ENCODE measurements at regions not wholly inside any gene's neighbourhood (a gene's known extent, or its start where the extent isn't known, plus 50 kb on each side); places are given as distances from the start of the nearest gene placed in this dataset.
"Not testable (repeated sequence)": the region's sequence is repeated elsewhere in the genome, so short reads cannot be mapped to it uniquely, and the experiment has no call there.

DNA sequence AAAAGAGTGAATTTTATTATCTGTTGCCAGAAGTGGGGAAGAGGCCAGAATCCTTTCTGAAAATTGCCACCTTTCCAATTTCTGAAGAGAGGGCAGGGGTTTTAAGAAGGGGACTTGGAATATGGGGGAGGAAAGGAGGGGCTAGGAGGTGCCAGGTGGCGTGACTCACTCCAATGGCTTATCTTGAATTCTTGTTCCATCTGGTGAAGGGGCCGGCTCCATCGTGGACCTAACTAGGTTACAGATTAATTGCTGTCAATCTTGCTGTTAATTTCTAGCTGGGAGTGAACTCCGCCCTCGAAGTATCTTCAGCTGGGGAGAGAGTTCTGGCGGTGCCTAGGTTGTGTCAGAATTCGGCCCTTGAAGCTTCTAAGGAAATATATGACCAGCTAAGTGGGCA is 138.7 kb downstream of the YTHDC2 start:
- no peak for DNase-seq

DNA sequence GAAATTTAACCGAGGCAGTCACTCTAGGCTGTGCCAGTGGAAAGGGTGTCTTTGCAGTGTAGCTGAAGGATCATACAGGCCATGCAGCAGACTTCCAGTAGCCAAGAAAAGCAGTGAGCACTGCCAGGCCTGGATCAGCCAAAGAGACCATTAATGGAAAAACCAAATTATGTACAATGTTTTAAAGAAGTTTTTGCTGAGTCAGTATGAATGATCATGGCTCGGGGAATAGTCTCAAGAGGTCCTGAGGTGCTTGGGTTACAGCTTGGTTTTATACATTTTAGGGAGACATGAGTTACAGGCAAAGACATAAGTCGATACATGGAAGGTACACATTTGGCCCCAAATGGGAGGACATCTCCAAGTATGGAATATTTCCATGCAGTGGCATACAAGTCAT is 141.3 kb downstream of the YTHDC2 start:
- DNase-seq = no peak

DNA sequence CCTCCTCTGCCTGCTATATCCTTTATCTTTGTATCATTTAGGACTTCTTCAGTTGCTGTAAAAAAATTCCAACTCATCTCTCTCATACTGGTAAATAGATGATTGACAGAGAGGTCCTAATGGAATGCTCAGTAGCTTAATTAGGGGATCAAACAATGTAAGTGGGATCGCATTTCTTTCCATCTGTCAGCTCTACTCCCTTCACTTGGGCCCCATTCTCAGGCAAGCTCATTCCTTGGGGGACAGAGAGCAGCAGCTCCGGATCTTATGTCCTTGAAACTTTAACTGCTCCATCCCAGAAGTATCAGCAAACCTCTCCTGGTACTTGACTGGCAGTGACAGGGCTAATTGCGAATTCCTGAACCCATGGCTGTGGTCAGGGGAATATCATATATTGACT is 146.7 kb downstream of the YTHDC2 start:
- no peak for DNase-seq

DNA sequence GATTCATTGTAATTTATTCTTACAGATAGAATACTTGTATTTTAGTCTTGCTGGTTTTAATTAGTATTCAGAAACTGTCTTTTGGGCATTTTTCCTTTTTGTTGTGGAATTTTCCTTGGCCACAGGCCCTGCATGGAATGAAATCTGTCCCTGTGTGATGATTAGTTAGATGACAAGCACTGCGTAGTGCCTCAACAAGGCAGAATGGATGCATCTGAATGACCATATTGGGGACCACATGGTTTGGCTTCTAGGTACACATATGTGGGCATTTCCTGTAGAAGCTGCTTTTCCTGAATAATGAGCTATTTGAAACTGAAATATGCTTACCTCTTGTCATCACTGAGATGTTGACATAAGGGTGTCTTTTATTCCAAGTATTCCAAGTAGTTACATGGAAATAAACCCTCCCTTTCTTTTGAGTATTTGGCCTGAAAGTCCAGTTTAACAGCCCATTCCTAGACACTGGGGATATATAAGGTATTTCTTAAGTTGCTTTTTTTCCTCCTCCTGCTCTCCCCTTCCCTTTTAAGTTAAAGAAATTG is 147.3 kb downstream of the YTHDC2 start:
- DNase-seq = no peak

DNA sequence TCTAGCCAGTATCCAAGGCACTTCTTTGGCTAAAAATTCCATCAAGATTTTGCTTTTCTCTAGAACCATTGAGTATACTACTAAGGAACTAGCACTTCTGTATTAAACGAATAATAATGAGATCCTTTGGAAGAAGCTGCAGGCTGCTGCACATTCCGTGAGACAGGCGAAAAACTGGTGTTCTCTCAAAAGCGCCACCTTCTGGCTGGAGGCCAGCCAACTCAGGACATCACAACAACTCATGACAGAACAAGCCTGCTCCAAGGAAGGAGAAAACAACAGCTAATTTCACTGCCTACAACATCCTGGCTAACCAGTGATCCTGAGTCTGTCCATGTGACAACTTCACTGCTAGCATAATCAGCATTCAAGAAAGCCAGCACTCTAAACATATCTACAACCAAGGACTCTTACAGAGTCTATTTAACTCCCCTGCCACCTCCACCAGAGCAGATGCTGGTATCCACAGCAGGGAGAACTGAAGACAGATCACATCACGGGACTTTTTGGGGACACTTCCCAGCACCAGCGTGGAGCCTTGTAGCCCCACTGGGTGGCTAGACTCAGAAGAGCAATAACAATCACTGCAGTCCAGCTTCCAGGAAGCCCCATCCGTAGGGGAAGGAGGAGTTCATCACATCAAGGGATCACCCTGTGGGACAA is 150.5 kb downstream of the YTHDC2 start:
- peak; percentile 28 for DNase-seq

DNA sequence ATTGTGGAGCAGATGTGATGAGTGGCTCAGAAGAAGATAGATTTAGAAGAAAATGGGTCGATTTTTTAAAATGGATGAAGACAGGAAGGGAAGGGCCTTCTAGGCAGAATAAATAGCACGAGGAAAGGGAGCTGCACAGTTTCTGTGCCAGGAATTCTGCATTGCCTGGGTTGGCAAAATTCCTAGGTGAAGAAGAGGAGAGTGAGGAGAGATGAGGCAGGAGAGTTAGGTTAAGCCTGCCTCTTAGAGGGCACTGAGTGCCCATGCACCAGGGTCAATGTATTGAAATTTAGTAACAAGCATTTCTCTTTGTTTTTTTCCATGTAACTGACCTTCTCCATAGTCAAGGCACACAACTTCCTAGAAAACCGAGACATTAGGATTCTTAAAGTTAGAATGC is 159.5 kb downstream of the YTHDC2 start:
- no peak for DNase-seq

DNA sequence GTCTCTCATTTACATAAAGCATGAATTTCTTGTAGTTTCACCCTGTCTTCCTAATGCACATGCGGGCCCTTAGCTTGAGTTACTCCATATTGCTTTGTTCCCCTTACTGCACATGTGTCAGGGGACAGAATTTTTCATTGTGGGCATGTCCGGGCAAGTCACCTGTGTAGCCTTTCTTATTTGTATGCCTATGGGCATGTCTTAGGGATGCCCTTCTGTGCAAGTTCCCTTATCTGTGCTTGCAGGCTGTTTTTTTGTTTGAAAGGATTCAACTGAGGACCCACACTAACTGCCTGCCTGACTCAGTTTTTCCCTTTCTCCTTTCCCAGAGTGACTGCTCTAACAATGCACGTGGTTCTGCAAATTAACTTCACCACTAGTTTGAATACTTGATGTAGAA is 161.7 kb downstream of the YTHDC2 start:
- DNase-seq = no peak

DNA sequence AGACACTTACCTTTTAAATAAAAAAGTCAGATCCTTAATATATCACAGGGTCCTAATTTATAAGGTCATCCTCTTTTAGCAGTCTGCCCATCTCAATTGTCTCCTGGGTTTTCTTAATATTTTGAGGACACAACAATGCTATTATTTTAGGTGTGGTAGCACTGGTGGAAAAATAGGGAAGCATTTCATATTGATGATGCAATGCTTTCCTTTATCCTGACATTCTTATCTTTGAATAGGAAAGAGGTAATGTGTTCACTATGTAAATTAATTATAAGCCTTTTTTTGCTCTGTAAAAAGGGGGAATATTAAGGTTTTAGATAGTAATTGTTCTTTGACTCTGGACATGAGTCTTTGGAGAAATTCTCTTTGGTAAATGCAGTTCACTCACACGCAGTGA is 164.7 kb downstream of the YTHDC2 start:
- DNase-seq = no peak

DNA sequence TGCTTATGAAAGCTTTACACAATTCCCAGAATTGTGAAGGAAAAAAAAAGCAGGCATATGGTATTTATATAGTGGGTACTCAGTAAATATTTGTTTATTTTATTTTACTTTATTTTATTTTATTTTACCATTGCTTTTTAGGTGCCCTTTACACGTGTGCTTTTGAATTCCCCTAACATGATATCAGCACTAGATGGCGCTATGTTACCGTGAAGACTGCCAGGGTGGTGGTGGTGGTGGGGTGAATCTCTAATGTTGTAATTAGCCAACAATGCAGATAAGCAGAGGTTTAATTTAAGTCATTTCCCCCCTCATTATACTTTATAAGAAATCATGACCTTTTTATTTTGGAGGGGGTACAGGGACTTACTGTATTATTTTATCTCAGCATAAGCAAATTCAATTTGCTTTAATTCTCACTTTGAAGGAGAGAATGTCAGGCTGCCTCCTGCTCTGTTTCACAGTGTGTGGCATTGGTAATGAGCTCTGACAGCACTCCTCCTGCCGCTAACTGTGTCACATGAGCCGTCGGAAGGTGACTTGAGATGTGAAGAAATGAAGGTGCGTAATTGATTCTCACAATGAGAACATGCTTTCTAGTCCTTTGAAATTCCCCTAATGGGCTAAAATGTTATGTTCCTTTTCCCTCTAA is 165.6 kb downstream of the YTHDC2 start:
- peak; percentile 4 to 11 for DNase-seq

DNA sequence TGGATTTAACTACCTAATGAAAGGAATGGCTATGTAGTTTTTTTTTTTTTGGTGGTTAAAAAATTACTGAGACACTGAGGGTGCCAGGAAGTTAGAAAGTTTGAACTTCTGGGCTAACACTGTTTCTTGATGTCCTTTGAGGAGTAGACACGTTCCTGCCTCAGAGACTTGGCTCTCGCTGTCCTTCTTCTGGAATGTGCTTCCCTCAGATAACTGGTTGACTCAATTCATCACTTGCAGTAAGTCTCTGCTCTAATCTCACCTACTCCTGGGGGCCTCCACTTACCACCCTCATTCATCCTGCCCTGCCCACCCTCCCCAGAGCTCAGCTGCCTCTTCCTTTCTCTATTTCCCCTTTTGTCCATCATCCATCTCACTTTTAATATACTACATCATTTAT is 167.0 kb downstream of the YTHDC2 start:
- no peak for DNase-seq

DNA sequence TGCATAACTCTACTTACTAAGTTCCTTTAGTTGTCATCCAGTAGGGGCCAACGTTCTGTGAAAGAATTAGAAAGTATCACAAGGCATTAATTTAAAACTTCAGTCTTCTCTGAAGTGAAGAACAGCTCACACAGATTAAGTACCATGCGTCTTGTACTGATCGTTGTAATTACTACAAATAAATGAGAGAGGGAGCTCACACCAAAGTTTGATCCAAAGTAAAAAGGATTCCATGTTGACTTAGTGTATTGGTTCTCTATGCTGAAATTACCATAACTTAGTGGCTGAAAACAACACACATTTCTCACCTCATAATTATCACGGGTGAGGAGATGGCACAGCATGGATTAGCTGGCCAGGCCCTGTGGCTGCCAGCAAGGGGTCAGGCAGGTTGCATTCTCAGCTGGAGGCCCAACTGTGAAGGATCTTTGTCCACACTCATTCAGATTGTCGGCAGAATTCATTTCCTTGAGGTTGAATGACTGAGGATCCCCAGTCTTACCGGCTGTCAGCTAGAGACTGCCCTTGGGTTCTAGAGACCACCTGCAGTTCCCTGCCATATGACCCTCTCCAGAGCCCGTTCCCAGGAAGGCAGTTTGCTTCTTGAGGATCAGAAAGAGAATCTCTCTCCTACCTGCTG is 169.1 kb downstream of the YTHDC2 start:
- no peak for DNase-seq

DNA sequence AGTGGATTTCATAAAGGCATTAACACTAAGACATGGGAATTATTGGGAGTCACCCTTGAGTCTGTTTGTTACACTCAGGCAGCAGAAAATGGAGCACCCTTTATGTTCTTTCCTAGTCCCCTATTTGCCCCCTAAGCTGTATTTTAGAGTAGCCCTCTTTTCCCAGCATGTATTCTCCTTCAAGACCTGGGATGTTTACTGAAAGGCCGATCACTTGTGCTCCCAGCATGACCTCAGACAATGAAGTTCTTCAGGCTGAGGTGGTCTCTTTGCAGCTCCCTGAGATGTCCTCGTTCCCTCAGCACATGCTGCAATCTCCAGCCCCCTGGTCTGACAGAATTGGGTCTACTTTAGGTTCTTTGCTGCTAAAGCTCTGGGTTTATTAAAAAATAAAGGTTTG is 169.7 kb downstream of the YTHDC2 start:
- DNase-seq = no peak

DNA sequence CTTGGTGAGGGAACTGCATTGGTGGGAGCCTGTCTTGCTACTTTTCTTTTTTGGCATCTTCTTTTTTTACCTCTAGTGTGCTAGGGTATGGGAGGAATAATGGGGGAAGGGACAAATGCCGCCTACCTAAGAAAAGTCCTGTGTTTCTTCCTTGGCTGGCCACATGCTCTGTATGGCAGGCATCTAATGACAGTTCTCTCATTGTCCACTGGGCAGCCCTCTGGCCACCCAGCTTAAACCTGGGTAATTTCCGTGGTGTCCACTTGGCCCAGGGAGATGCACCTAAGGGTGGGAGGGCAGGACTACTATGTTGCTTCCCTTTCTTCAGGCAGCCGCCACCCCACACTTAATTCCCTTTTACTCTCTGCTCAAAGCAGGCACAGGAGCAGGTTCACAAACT is 173.1 kb downstream of the YTHDC2 start:
- no peak for DNase-seq

DNA sequence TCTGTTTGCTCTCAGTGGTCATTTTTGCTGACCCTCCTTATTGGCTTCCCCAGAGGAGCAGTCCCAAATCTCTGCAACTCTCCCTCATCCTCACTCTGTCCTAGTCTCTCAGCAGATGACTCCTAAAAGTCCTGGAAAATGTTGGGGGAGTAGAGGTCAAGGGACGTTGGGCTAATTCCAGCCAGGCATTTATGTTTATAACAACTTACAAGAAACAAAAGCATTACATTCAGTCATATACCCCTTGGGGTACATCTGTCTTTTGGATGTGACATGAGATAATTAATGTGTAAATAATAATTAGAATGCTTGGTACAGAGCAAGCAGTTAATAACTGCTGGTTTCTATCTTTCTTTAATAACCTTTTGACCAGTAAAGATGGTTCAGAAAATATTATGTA is 176.2 kb downstream of the YTHDC2 start:
- DNase-seq = no peak

DNA sequence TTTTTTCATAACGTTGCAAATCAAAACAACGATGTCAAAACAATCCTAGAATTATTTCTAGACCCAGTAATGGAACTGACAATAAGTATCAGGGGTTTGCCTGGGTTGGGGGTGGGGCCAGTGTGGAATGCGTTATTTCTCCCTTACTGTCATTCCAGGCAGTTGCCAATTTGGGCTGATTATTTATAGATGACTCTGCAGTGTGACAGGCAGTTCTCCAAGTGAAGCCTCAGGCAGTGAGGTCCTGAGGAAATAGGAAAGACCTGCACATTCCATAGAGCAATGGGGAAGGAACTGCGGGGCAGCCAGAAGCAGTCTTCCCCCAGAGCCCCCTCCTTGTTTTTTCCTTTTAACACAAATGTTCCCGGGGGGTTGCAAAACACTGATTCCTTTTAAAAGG is 179.0 kb downstream of the YTHDC2 start:
- DNase-seq = no peak

DNA sequence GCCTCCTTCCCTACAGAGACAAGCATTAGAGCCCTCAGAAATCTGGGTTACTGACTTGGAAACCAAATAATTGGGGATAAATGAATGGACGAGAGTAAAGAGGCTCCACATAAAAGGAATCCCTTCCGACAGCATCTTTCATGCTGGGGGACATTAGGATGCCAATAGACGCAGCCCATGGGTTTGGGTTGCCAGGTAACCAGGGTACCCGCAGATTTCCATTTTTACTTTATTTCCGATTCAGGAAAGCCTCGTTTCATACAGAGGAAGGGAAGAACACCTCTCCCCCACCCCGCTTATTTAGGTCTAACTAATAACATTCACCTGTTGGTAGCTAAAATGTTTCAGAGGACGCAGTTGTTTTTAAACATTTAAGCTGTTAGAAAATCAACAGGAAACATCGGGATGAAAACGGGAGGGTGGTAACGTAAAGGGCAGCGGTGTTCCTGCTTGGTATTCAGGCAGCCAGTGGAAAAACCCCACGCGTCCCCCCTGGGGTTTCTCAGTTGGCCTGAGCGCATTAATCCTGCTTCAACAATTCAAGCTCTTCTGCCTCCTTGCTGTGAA is 179.5 kb downstream of the YTHDC2 start:
- DNase-seq = no peak

DNA sequence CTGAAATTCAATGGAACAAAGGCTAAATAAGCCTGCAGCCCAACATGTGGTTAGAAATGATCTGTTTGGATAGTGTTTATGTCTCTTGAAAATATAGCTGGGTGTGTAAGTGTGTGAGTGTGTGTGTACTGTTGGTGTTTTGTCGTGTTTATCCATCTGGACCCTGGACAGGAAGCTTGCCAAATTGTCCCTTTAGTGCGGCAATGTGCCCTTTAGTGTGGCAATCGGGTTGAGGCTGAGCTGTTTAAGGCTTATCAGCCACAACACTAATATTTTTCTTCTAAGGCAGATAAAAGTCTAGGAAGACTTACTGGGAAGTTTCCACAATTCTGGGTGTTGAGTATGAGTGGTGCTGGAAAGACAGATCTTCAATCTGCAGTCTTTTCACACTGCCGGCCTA is 180.2 kb downstream of the YTHDC2 start:
- DNase-seq = no peak

DNA sequence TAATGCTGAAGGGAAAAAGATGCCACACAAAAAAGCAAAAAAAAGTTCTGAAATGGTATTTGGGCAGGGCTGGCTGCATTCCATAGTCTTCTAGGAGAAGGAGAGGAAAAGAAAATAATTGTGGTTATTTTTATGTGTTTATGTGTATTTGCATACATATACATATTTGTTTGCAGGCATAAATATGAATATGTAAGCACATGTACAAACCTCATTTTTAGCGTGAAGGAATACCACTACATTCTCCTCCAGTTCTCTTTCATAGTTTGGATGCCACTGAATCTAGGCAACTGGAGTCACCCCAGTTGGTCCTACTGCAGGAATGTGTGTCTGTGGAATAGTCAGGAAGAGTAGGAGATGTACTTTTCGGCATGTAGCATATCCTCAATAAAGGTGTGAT is 181.1 kb downstream of the YTHDC2 start:
- DNase-seq = no peak

DNA sequence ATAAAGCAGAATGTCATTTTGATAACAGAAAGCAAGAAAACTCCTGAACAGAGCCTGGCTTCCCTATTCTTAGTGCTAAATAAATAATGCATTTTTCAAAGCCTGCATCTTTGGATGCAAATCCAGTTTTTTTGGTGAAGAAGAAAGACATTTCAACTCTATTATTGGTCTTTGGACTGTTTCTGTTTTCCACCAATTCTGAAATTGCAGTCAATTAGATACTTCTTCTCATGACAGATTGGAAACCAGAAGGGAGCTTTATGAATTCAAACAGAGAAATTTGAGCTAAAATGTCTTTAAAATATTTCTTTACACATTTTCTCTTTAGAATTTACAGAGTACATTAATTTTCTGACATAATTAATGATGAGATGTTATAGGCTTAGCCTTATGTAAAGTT is 189.8 kb downstream of the YTHDC2 start:
- DNase-seq = no peak

DNA sequence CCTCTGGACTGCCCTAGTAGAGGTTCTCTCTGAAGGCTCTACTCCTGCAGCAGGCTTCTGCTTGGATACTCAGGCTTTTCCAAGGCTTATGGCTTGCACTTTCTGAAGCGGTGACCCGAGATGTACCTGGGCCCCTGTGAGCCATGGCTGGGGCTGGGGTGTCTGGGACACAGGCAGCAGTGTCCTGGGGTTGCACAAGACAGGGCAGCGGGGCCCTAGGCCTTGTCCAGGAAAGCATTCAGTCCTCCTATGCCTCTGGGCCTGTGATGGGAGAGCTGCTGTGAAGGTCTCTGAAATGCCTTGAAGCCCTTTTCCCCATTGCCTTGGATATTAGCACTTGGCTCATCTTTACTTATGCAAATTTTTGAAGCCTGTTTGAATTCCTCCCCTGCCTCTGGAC is 192.2 kb downstream of the YTHDC2 start:
- no peak for DNase-seq

DNA sequence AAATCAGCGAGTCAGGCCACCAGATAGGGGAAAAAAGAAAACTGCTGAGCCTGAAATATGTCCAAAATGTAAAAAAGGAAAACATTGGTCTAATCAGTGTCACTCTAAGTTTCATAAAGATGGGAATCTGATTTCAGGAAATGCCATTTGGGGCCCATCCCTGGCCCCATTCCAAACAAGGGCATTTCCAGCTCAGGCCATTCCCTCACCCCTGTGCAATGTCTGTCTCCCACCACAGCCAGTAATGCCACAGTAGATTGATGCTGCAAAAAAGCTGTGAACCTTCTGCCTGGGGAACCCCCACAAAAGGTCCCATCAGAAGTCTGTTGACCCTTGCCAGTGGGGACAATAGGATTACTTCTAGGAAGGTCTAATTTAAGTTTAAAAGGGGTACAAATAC is 199.6 kb downstream of the YTHDC2 start:
- no peak for DNase-seq

DNA sequence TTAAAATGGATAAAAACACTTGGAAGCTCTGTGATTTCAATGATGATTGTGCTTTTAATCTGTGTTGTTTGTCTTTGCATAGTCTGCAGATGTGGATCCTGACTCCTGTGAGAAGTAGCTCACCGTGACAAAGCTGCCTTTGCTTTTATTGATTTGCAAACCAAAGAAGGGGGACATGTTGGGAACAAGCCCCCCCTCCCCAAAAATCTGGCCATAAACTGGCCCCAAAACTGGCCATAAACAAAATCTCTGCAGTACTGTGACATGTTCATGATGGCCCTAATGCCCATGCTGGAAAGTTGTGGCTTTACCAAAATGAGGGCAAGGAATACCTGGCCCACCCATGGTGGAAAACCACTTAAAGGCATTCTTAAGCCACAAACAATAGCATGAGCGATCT is 202.4 kb downstream of the YTHDC2 start:
- DNase-seq = not testable (repeated sequence)

DNA sequence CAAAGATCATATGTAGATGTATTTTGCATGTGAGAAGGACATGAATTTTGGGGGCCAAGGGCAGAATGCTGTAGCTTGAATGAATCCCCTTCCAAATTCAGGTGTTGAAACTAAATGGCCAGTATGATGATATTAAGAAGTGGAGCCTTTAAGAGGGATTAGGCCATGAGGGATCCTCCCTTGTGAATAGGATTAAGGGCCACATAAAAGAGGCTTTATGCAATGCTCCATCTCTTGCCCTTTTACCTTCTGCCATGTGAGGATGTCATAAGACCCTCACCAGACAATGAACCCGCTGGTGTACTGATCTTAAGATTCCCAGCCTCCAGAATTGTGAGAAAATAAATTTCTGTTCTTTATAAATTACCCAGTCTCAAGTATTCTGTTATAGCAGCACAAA is 206.1 kb downstream of the YTHDC2 start:
- DNase-seq = no peak

DNA sequence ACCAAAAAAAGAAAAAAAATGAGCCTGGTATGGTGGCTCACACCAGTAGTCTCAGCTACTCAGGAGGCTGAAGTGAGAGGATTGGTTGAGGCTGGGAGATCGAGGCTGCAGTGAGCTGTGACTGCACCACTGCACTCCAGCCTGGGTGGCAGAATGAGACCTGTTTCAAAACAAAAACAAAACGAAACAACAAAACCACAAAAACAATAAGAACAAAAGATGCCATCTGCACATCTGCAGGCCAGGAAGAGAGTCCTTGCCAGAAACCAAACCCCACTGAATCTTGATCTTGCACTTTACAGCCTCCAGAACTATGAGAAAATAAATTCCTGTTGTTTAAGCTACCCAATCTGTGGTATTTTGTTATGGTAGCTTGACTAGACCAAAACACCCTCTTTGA is 207.7 kb downstream of the YTHDC2 start:
- no peak for DNase-seq
